MCF 10A (cell line): ENCODE measurements at regions not wholly inside any gene's neighbourhood (a gene's known extent, or its start where the extent isn't known, plus 50 kb on each side); places are given as distances from the start of the nearest gene placed in this dataset.

ENCODE experiments used
- BruUV-seq: library from RNA; stranded (reverse); fragments of 400-500 nt; replicated peaks from 2 replicates; lab custom pipeline; 2021; lab: Mats Ljungman, UMichigan
- CTCF ChIA-PET: fragments of 300-600 bp; sonication (Branson Sonifier 250); formaldehyde crosslinking; extraction: SDS; loops from one replicate; lab custom pipeline; 2021; ENCODE audit warnings: antibody characterized with exemption, inconsistent platforms; lab: Yijun Ruan, JAX
- POLR2A ChIA-PET: fragments of 300-600, 350-650 bp; sonication (Branson Sonifier 250); formaldehyde crosslinking; extraction: SDS; loops from one replicate; lab custom pipeline; 2020; ENCODE audit warnings: antibody characterized with exemption, inconsistent platforms; lab: Yijun Ruan, JAX
- DNase-seq: peaks from one replicate; pipeline ENCODE4 v3.0.0-alpha.2; 2018; ENCODE audit not compliant: unreplicated experiment
- H3K27ac Mint-ChIP-seq: one replicate; pipeline ENCODE4 v1.8.0; 2022; ENCODE audit warnings: mild to moderate bottlenecking, low read depth, mixed read lengths; ENCODE audit not compliant: unreplicated experiment
- H3K27me3 Mint-ChIP-seq: one replicate; pipeline ENCODE4 v1.8.0; 2022; ENCODE audit warnings: mixed read lengths; ENCODE audit not compliant: insufficient read depth, unreplicated experiment
- H3K36me3 Mint-ChIP-seq: one replicate; pipeline ENCODE4 v1.8.0; 2022; ENCODE audit warnings: mild to moderate bottlenecking, moderate library complexity, mixed read lengths; ENCODE audit not compliant: insufficient read depth, unreplicated experiment
- H3K4me1 Mint-ChIP-seq: one replicate; pipeline ENCODE4 v1.8.0; 2022; ENCODE audit warnings: mixed read lengths; ENCODE audit not compliant: insufficient read depth, unreplicated experiment
- H3K4me3 Mint-ChIP-seq: one replicate; pipeline ENCODE4 v1.8.0; 2022; ENCODE audit warnings: mild to moderate bottlenecking, moderate library complexity, mixed read lengths; ENCODE audit not compliant: unreplicated experiment
- H3K9me3 Mint-ChIP-seq: one replicate; pipeline ENCODE4 v1.8.0; 2022; ENCODE audit warnings: mixed read lengths; ENCODE audit not compliant: unreplicated experiment
- CTCF ChIP-seq: fragments of 200-600 bp; IDR thresholded peaks from one replicate; pipeline ENCODE4 v1.8.0; 2022; ENCODE audit warnings: antibody characterized with exemption, mild to moderate bottlenecking; ENCODE audit not compliant: unreplicated experiment
- intact Hi-C: fragments of 100-400 bp; cut with micrococcal nuclease; formaldehyde crosslinking; loops from 2 replicates; pipeline ENCODE4 v1.14.1; 2022

GRCh38 chr11:13885083-13885482 is 77.4 kb upstream of the SPON1 start:
- intact Hi-C loops, result no loop called here
- CTCF ChIA-PET, result interaction anchor here (1.0 to 1.1 kb wide), 2 partner anchors 112 to 263 kb away, joined by 3 read pairs; no protein-coding TSS in a partner anchor

GRCh38 chr11:13889552-13890249 is 72.8 kb upstream of the SPON1 start:
- no TSS peak for BruUV-seq
- no peak for DNase-seq
- no peaks in the 10 kb centered on the region for H3K27me3 Mint-ChIP-seq
- POLR2A ChIA-PET, result interaction anchor here (0.6 kb wide), 1 partner anchor 363 kb away, joined by 3 read pairs; no protein-coding TSS in a partner anchor
- H3K9me3 Mint-ChIP-seq, result no peaks in the 10 kb centered on the region
- H3K4me1 Mint-ChIP-seq, result peaks cover 2% of the 10 kb centered on the region
- no peak for TF ChIP-seq CTCF
- CTCF ChIA-PET, result no interaction called here
- H3K4me3 Mint-ChIP-seq, result no peak overlapping the region
- intact Hi-C loops, result no loop called here
- no peak overlapping the region for H3K27ac Mint-ChIP-seq
- H3K36me3 Mint-ChIP-seq, result peaks cover 6% of the 10 kb centered on the region

More at GRCh38 chr11:13885083-13885482, 77.4 kb upstream of the SPON1 start:
- H3K9me3 Mint-ChIP-seq, result no peaks in the 10 kb centered on the region
- POLR2A ChIA-PET, result no interaction called here
- BruUV-seq, result no TSS peak
- H3K27me3 Mint-ChIP-seq, result no peaks in the 10 kb centered on the region
- no peak overlapping the region for H3K27ac Mint-ChIP-seq
- H3K4me1 Mint-ChIP-seq, result peaks cover 16% of the 10 kb centered on the region
- no peak for TF ChIP-seq CTCF
- DNase-seq, result peak; percentile 36
- H3K36me3 Mint-ChIP-seq, result peaks cover 6% of the 10 kb centered on the region
- H3K4me3 Mint-ChIP-seq, result no peak overlapping the region

- Mint-ChIP-seq H3K36me3 (peaks cover 3% of the 10 kb centered on the region), H3K27me3 (no peaks in the 10 kb centered on the region), H3K4me3 (no peak overlapping the region), H3K9me3 (no peaks in the 10 kb centered on the region), H3K27ac (no peak overlapping the region), H3K4me1 (no peaks in the 10 kb centered on the region)
- no TSS peak for BruUV-seq
- intact Hi-C loops, result no loop called here
- TF ChIP-seq CTCF, result no peak
- no peak for DNase-seq
- ChIA-PET CTCF (no interaction called here), POLR2A (interaction anchor here (1.0 kb wide), 1 partner anchor 11 kb away, joined by 3 read pairs; no protein-coding TSS in a partner anchor)
Measured at GRCh38 chr11:13891911-13892310, 70.6 kb upstream of the SPON1 start.

GRCh38 chr11:13896175-13896980 is 66.1 kb upstream of the SPON1 start:
- H3K36me3 Mint-ChIP-seq, result no peaks in the 10 kb centered on the region
- no TSS peak for BruUV-seq
- H3K27me3 Mint-ChIP-seq, result peaks cover 24% of the 10 kb centered on the region
- ChIA-PET POLR2A (no interaction called here), CTCF (interaction anchor here (1.1 kb wide), 1 partner anchor 53 kb away, joined by 3 read pairs; no protein-coding TSS in a partner anchor)
- H3K9me3 Mint-ChIP-seq, result no peaks in the 10 kb centered on the region
- no peak overlapping the region for H3K27ac Mint-ChIP-seq
- DNase-seq, result no peak
- intact Hi-C loops, result no loop called here
- no peak for TF ChIP-seq CTCF
- no peak overlapping the region for H3K4me3 Mint-ChIP-seq
- H3K4me1 Mint-ChIP-seq, result no peaks in the 10 kb centered on the region
